ENCODE measurements at regions not wholly inside any gene's neighbourhood (a gene's known extent, or its start where the extent isn't known, plus 50 kb on each side); places are given as distances from the start of the nearest gene placed in this dataset.
"Not testable (repeated sequence)": the region's sequence is repeated elsewhere in the genome, so short reads cannot be mapped to it uniquely, and the experiment has no call there.

GRCh38 chr7:149973681-149974080, 99.9 kb downstream of the ATP6V0E2 start:
- H3K4me3 ChIP-seq, H3K36me3 ChIP-seq, ATAC-seq, H3K27ac ChIP-seq, H3K4me1 ChIP-seq, H3K27me3 ChIP-seq, H3K9me3 ChIP-seq: not testable (repeated sequence)
- 100% methylated on average over 1 of the region's 11 CpGs; no CpG with 5 or more reads in 1 of the 2 donors for WGBS, 2 donors (ENCODE audit: low coverage in 1 of 2)

- not testable (repeated sequence) for H3K4me3 ChIP-seq, H3K27me3 ChIP-seq, H3K27ac ChIP-seq, ATAC-seq, H3K9me3 ChIP-seq, H3K4me1 ChIP-seq, H3K36me3 ChIP-seq
- WGBS, 2 donors (ENCODE audit: low coverage in 1 of 2) = 33 to 37% methylated on average over 4 of the region's 4 CpGs
Observed at GRCh38 chr7:149975608-149976007, 101.8 kb downstream of the ATP6V0E2 start.

GRCh38 chr7:149978537-149978936, 104.8 kb downstream of the ATP6V0E2 start:
- H3K27me3 ChIP-seq = not testable (repeated sequence)
- WGBS, 2 donors (ENCODE audit: low coverage in 1 of 2) = 72% methylated on average over 3 of the region's 3 CpGs; no CpG with 5 or more reads in 1 of the 2 donors

GRCh38 chr7:149978944-149979343, 105.2 kb downstream of the ATP6V0E2 start:
- not testable (repeated sequence) for H3K9me3 ChIP-seq, H3K4me3 ChIP-seq, H3K27me3 ChIP-seq, H3K36me3 ChIP-seq, ATAC-seq, H3K4me1 ChIP-seq, H3K27ac ChIP-seq
- 68 to 93% methylated on average over 5 to 6 of the region's 10 CpGs for WGBS, 2 donors (ENCODE audit: low coverage in 1 of 2)

More at GRCh38 chr7:149978537-149978936, 104.8 kb downstream of the ATP6V0E2 start:
- not testable (repeated sequence) for H3K9me3 ChIP-seq, ATAC-seq, H3K36me3 ChIP-seq, H3K4me1 ChIP-seq, H3K27ac ChIP-seq, H3K4me3 ChIP-seq

GRCh38 chr7:149982537-149983112, 108.9 kb downstream of the ATP6V0E2 start:
- not testable (repeated sequence) for H3K36me3 ChIP-seq, H3K27me3 ChIP-seq, H3K4me3 ChIP-seq, H3K4me1 ChIP-seq, ATAC-seq, H3K9me3 ChIP-seq, H3K27ac ChIP-seq
- WGBS, 2 donors (ENCODE audit: low coverage in 1 of 2) = 53 to 87% methylated on average over 4 of the region's 4 CpGs

- H3K27ac ChIP-seq, H3K9me3 ChIP-seq, H3K36me3 ChIP-seq, H3K4me3 ChIP-seq, ATAC-seq, H3K27me3 ChIP-seq, H3K4me1 ChIP-seq: not testable (repeated sequence)
- WGBS, 2 donors (ENCODE audit: low coverage in 1 of 2) = no CpG with 5 or more reads among the region's 3 CpGs
Observed at GRCh38 chr7:149986866-149987265, 113.1 kb downstream of the ATP6V0E2 start.

- WGBS, 2 donors (ENCODE audit: low coverage in 1 of 2) = 70 to 80% methylated on average over 6 to 7 of the region's 8 CpGs
- H3K9me3 ChIP-seq, H3K36me3 ChIP-seq, H3K27ac ChIP-seq, ATAC-seq, H3K4me1 ChIP-seq, H3K27me3 ChIP-seq, H3K4me3 ChIP-seq: not testable (repeated sequence)
Observed at GRCh38 chr7:149991652-149992302, 118.0 kb downstream of the ATP6V0E2 start.

GRCh38 chr7:149992366-149992765, 118.6 kb downstream of the ATP6V0E2 start:
- not testable (repeated sequence) for H3K36me3 ChIP-seq, H3K4me3 ChIP-seq, H3K4me1 ChIP-seq, H3K27ac ChIP-seq, ATAC-seq, H3K27me3 ChIP-seq, H3K9me3 ChIP-seq
- 43 to 78% methylated on average over 1 to 11 of the region's 11 CpGs for WGBS, 2 donors (ENCODE audit: low coverage in 1 of 2)

- not testable (repeated sequence) for H3K36me3 ChIP-seq, H3K4me3 ChIP-seq, H3K27ac ChIP-seq, H3K9me3 ChIP-seq, H3K27me3 ChIP-seq, ATAC-seq, H3K4me1 ChIP-seq
- 62 to 63% methylated on average over 4 of the region's 14 CpGs for WGBS, 2 donors (ENCODE audit: low coverage in 1 of 2)
Observed at GRCh38 chr7:149995369-149996026, 121.7 kb downstream of the ATP6V0E2 start.

- WGBS, 2 donors (ENCODE audit: low coverage in 1 of 2) = 13 to 18% methylated on average over 5 to 7 of the region's 22 CpGs
- not testable (repeated sequence) for ATAC-seq, H3K27me3 ChIP-seq, H3K4me3 ChIP-seq, H3K36me3 ChIP-seq, H3K9me3 ChIP-seq, H3K4me1 ChIP-seq, H3K27ac ChIP-seq
Observed at GRCh38 chr7:150000780-150001599, 127.2 kb downstream of the ATP6V0E2 start.
